Middle frontal gyrus (tissue), 1 donor: ENCODE measurements at regions not wholly inside any gene's neighbourhood (a gene's known extent, or its start where the extent isn't known, plus 50 kb on each side); places are given as distances from the start of the nearest gene placed in this dataset.
"Not testable (repeated sequence)": the region's sequence is repeated elsewhere in the genome, so short reads cannot be mapped to it uniquely, and the experiment has no call there.

Source experiments
- DNase-seq: peaks from one replicate; pipeline ENCODE4 v3.0.0-alpha.2; 2015; ENCODE audit warnings: low spot score; ENCODE audit errors: extremely low spot score

DNA sequence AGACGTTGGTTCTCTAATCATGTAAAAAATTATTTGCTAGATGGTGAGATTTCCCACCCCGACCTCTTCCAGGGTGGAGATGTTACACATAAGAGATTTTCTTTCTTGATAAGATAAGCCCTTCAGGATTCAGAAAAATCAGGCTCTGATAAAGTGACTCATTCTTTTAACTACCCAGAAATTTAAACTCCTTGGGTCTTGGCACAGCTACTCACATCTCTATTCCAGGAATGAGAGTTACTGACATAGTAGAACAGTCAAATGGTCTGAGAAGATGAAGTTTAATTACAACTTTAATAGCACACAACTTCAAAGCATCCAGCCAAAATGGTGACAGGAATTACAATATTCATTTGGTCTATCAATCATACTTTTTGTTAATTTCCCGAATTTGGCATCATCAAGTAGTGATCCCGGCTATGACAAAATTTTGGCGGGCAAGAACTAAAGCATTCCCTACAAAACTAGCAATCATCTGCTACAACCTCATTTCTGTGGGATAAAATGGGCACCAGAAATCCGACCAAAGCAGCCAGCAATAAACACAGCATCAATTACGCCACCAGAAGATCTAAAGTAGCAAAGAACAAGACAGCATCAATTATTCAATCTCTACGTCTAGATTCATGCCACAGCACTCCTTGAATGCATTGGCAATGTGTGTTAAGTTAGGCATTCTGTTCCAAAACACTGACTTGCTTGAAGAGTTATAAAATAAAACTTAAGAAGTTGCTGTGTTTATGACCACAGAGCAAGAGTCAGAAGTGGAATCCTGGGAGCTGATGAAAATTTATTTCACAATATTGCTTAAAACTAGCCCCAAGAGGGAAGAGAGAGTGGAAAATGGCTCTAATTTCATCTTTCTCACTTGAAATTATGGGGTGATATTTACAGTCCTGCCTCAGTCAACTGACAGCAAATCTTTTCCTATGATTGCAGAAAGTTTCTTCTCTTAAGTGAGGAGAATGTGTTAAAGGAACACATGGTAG, 565.7 kb upstream of the ANKRD30A start:
- no peak for DNase-seq

- no peak for DNase-seq
Observed at GRCh38 chr10:36556468-36556867, 568.9 kb upstream of the ANKRD30A start.

DNA sequence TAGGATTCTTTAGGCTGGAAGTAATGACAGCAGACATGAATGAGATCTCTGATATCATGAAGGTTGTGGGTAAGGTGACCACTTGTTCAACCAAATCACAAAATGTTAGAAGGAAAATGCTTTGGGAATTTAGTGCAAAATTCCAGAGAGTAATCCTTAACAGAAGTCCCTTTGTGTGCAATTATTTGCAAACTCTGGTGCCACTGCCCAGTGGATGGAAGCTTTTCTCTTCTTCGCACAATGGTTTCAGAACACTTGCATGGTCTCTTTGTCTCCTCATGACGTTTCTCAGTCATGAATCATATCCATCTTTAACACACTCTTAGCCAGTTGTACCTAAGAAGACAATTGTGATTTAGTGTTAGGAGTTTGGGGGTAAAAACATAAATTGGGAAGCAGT, 570.4 kb upstream of the ANKRD30A start:
- DNase-seq: no peak

DNA sequence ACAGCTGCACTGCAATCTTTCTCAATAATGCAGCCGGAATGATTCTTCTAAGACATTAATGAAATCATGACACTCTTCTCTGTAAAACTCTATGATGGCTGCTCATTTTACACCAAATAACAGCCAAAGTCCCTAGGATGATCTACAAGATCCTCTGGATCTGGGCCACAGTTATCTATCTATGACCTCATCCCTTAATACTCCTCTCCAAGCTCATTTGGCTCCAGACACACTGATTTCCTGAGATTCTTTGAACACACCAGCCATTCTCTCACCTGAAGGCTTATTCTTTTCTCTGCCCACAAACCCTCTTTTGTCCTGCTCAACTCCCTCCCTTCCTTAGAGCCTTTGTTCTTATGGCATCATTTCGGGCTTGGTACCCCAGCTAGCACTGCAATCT, 577.4 kb upstream of the ANKRD30A start:
- DNase-seq: no peak

GRCh38 chr10:36542493-36542892, 582.9 kb upstream of the ANKRD30A start:
- DNase-seq: no peak

DNA sequence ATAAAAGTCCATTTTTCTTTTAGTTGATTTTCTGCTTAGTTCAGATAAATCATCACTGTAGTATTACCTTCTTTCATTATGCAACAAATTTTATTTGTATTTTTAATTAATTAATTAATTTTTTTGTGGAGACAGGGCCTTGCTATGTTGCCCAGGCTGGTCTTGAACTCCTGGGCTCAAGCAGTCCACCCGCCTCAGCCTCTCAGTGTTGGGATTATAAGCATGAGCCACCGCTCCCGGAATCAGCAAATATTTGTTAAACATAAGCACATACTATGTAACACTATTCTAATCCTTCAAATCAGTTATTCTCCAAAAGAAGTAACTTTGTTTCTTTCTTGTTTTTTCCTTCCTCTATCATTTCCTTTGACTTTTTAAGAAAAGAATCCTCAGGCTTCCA, 584.8 kb upstream of the ANKRD30A start:
- DNase-seq: no peak

GRCh38 chr10:36538953-36539586, 586.3 kb upstream of the ANKRD30A start:
- DNase-seq: no peak

- DNase-seq: no peak
Observed at GRCh38 chr10:36534471-36535002, 590.9 kb upstream of the ANKRD30A start.

DNA sequence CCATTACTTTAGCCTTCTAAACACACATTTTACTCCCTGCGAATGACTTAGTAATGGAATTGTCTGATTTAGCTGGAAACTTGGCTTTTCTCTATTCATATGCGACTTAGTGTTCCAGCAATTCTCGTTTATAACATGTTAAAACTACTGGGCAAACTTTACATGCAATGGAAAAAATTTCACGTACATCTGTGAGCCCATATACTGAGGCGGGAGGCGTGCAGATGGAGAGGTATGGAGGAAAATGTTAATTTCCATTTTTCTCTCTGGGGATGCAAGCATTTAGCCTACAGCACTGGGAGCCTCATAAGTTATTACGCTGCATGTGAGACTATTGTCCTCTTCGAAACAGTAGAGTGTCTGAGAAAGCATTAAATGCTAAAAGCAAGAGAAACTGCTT, 591.5 kb upstream of the ANKRD30A start:
- no peak for DNase-seq

DNA sequence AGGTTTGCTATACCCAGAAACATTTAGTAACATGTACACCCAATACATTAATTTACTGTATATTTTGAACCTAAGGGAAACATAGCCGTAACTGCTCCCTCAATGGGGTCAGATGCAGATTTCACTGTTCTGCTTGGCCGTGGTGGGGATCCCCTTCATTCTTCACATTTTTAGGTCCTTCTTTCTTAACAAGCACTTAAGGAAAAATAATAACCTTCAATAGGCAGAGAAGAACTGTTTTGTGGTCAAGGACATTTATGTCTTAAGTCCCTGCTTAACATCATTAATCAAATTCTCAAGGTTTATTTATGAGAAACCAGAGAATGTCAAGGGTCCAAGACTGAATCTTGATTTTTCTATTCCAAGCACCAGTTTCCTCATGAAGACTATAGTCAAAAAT, 592.1 kb upstream of the ANKRD30A start:
- DNase-seq: no peak

DNA sequence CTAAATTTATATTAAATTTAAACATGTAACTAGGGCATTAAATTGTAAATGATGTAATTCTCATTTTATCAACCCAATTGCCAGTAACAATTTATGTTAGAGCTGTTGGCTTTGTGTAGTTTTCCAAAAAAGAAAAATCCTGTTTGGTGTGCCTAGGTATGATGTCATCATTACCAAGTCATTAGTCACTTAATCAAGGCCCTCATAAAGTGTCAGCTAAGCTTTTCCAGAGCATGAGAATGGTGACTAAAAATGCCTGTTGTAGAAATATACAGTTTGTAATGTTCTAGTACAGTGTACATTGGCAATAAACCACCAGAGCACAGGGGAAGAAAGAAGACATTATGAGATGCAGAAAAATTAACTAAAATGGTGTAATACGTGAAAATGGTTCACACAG, 593.8 kb upstream of the ANKRD30A start:
- no peak for DNase-seq

DNA sequence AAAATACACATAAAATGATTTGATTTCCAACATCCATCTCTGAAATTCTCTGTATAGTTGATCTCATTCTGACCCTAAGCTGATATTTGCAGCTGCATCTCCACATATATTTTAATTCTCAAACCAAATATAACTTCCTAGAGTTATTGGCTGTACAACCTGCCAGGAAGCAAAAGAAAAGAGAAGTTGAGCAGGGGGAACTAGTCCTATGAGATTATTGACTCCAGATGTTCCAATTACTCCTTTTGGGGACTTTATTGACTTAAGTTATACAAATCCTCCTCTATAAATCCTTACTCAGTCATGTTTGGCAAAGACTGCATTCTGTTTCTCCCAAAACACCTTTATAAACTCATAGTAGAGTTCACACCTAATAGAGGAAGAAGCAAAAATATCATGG, 599.4 kb upstream of the ANKRD30A start:
- no peak for DNase-seq

DNA sequence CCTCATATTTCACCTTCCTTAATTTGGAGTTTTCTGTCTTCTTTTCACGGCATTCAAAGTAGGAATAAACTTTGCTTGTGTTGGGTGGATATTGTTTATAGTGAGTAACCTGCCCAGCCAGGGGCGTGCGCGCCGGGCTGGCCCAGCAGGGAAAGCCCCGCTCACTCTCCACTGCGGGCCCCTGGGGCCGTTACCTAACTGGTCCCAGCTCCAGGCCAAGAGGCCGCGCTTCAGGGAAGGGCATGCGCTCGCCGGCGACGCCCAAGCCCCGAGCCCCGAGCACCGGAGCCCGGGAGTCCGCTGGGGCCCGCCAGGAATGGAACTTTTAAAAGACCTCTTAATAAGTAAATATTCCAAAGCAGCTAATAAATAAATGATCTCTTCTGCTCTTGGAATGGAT, 601.3 kb upstream of the ANKRD30A start:
- not testable (repeated sequence) for DNase-seq

DNA sequence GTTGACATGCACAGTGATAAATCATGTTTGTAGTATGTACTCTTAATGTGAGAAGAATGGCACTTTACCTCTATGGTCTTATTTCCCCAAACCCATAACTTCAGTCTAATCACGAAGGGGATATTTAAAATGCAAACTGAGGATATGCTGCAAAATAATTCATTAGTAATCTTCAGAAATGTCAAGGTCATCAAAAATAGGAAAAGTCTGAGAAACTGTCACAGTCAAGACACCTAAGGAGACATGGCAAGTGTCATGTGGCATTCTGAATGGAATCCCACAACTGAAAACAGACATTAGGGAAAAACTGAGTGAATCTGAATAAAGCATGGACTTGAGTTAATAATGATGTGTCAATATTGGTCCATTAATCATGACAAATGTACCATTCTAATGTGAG, 605.5 kb upstream of the ANKRD30A start:
- no peak for DNase-seq

- DNase-seq: no peak
Observed at GRCh38 chr10:36516281-36516680, 609.1 kb upstream of the ANKRD30A start.

DNA sequence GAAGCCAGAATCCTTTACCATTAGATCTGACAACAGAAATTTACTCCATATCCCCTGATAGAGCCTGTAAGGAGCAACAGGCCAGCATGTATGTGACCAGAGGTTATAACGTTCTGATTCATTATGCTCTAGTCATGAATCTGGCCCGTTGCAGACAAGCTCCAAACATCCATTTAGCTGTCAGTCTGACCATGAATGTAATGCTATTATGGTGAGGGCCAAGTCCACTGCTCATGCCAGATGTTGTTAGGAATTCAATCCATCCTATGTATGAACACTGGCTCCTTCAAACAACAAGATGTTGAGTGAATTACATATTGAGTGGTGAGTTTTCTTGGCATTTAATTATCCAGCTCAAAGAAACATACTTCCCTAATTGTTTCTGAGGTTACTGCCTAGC, 610.1 kb upstream of the ANKRD30A start:
- DNase-seq: no peak

DNA sequence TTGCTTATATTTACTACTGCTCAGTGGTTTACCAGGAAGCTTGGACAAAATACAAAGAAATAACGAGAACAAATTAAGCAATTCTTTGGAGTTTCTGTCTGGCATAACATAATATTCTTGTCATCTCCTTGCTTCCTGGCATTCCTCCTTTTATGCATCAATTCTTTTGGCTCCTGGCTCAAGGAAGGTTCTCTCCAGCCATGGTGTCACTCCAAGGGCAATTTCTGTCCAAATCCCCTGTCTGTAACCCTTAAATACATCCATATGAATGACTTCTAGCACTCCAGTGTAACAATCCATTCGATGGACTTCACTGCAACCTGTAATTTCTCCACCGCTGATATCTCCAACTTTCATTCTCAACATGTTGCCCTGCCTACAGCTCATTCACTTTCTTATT, 617.7 kb upstream of the ANKRD30A start:
- no peak for DNase-seq

GRCh38 chr10:36506697-36507496, 618.5 kb upstream of the ANKRD30A start:
- no peak for DNase-seq

- no peak for DNase-seq
Observed at GRCh38 chr10:36506261-36506660, 619.1 kb upstream of the ANKRD30A start.

DNA sequence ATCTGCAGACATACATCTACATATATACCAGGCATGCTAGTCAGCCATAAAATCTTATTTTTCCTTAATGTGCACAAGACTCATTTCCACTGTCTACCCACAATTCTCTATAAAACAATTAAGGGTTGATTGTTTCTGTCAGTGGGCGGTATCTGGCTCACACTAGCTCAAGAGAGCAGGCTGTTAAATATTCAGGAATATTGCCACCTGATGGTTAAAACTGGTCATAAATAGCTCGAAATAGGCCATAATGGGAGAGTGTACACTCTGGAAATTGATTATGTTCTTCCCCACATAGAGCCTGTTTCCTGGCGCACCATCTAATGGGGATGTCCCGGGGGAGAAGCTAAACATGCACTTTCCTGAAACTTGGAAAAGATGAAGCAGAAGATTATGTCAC, 620.6 kb upstream of the ANKRD30A start:
- DNase-seq: no peak

GRCh38 chr10:36500266-36500665, 625.1 kb upstream of the ANKRD30A start:
- DNase-seq: no peak

- DNase-seq: no peak
Observed at GRCh38 chr10:36499693-36500092, 625.7 kb upstream of the ANKRD30A start.
